ENCODE measurements at regions not wholly inside any gene's neighbourhood (a gene's known extent, or its start where the extent isn't known, plus 50 kb on each side); places are given as distances from the start of the nearest gene placed in this dataset.
"Not testable (repeated sequence)": the region's sequence is repeated elsewhere in the genome, so short reads cannot be mapped to it uniquely, and the experiment has no call there.

DNA sequence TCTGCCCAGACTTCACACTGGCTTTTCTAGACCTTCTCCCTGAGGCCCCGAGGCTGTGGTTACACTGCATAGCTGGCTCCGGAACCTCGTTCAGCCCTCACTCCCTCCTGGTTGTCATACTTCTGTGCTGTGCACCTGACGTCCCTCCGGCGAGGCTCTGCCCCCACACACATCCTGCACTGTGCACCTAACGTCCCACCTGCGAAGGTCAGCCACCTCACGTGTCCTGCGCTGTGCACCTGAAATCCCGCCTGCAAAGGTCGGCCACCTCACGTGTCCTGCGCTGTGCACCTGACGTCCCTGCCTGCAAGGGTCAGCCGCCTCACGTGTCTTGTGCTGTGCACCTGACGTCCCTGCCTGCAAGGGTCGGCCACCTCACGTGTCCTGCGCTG lies 111.0 kb upstream of the FRMD1 start:
- Mint-ChIP-seq H3K4me3 (no peak overlapping the region), H3K4me1 (no peaks in the 10 kb centered on the region), H3K9me3 (peaks cover 2% of the 10 kb centered on the region), H3K27me3 (no peaks in the 10 kb centered on the region), H3K36me3 (ENCODE audit: low read depth) (no peaks in the 10 kb centered on the region), H3K27ac (no peak overlapping the region)
- DNase-seq = no peak
- ChIA-PET CTCF (no interaction called here), POLR2A (no interaction called here)

GRCh38 chr6:168189200-168190013 lies 110.4 kb upstream of the FRMD1 start:
- Mint-ChIP-seq H3K27me3 (no peaks in the 10 kb centered on the region), H3K36me3 (ENCODE audit: low read depth) (no peaks in the 10 kb centered on the region), H3K4me1 (no peaks in the 10 kb centered on the region), H3K4me3 (no peak overlapping the region), H3K9me3 (peaks cover 2% of the 10 kb centered on the region), H3K27ac (no peak overlapping the region)
- DNase-seq = no peak
- CTCF ChIA-PET = interaction anchor here (0.5 to 1.7 kb wide), 2 partner anchors 17 to 68 kb away, joined by 3 to 4 read pairs; no protein-coding TSS in a partner anchor
- POLR2A ChIA-PET = no interaction called here

GRCh38 chr6:168188369-168189199 lies 109.6 kb upstream of the FRMD1 start:
- ChIA-PET POLR2A (no interaction called here), CTCF (interaction anchor here (0.5 to 1.7 kb wide), 2 partner anchors 16 to 67 kb away, joined by 3 to 4 read pairs; no protein-coding TSS in a partner anchor)
- Mint-ChIP-seq H3K4me1 (no peaks in the 10 kb centered on the region), H3K9me3 (peaks cover 2% of the 10 kb centered on the region), H3K27me3 (no peaks in the 10 kb centered on the region), H3K36me3 (ENCODE audit: low read depth) (no peaks in the 10 kb centered on the region), H3K4me3 (no peak overlapping the region), H3K27ac (no peak overlapping the region)
- no peak for DNase-seq

DNA sequence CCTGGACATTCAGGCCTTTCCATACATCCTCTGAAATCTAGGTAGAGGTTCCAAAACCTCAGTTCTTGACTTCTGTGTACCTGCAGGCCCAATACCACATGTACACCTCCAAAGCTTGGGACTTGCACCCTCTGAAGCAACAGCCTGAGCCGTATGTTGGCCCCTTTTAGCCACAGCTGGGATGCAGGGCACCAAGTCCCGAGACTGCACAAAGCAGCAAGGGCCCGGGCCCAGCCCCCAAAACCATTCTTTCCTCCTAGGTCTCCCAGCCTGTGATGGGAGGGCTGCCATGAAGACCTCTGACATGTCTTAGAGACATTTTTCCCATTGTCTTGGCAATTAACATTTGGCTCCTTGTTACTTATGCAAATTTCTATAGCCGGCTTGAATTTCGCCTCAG lies 107.4 kb upstream of the FRMD1 start:
- ChIA-PET POLR2A (no interaction called here), CTCF (no interaction called here)
- no peak for DNase-seq
- Mint-ChIP-seq H3K27ac (no peak overlapping the region), H3K4me1 (no peaks in the 10 kb centered on the region), H3K36me3 (ENCODE audit: low read depth) (no peaks in the 10 kb centered on the region), H3K9me3 (peaks cover 2% of the 10 kb centered on the region), H3K27me3 (no peaks in the 10 kb centered on the region), H3K4me3 (no peak overlapping the region)

- H3K36me3 Mint-ChIP-seq (ENCODE audit: low read depth); CTCF ChIA-PET; H3K27ac Mint-ChIP-seq; H3K4me3 Mint-ChIP-seq; DNase-seq; H3K27me3 Mint-ChIP-seq; H3K4me1 Mint-ChIP-seq; H3K9me3 Mint-ChIP-seq; POLR2A ChIA-PET: not testable (repeated sequence)
These were observed 107.0 kb upstream of the FRMD1 start for GRCh38 chr6:168186018-168186417.

DNA sequence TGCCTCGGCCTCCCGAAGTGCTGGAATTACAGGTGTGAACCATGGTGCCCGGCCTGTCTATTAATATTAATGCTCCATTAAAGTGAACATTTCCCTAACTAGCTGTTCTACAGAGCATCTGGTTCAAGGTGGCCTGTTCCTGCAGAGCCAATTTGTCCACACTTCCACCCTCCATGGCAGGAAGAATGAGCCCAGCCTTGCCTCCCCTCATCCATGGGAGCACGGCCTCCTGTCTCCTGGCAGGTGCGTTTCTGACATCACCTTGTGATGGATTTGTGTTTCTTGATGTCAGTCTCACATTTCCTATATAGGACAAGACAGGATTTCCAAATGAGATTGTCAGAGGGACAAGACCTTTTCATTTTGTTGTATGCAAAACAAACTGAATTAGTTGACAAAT lies 105.7 kb upstream of the FRMD1 start:
- POLR2A ChIA-PET = no interaction called here

GRCh38 chr6:168183613-168183970 lies 104.6 kb upstream of the FRMD1 start:
- DNase-seq = no peak
- Mint-ChIP-seq H3K27me3 (no peaks in the 10 kb centered on the region), H3K36me3 (ENCODE audit: low read depth) (no peaks in the 10 kb centered on the region), H3K4me1 (no peaks in the 10 kb centered on the region), H3K4me3 (no peak overlapping the region), H3K27ac (no peak overlapping the region), H3K9me3 (peaks cover 2% of the 10 kb centered on the region)
- POLR2A ChIA-PET = no interaction called here
- CTCF ChIA-PET = no interaction called here

More for the DNA sequence above, 105.7 kb upstream of the FRMD1 start:
- no peak overlapping the region for H3K4me3 Mint-ChIP-seq
- no peak for DNase-seq
- CTCF ChIA-PET = no interaction called here
- no peaks in the 10 kb centered on the region for H3K4me1 Mint-ChIP-seq
- H3K27me3 Mint-ChIP-seq = no peaks in the 10 kb centered on the region
- H3K36me3 Mint-ChIP-seq (ENCODE audit: low read depth) = no peaks in the 10 kb centered on the region
- H3K27ac Mint-ChIP-seq = no peak overlapping the region
- H3K9me3 Mint-ChIP-seq = peaks cover 2% of the 10 kb centered on the region

DNA sequence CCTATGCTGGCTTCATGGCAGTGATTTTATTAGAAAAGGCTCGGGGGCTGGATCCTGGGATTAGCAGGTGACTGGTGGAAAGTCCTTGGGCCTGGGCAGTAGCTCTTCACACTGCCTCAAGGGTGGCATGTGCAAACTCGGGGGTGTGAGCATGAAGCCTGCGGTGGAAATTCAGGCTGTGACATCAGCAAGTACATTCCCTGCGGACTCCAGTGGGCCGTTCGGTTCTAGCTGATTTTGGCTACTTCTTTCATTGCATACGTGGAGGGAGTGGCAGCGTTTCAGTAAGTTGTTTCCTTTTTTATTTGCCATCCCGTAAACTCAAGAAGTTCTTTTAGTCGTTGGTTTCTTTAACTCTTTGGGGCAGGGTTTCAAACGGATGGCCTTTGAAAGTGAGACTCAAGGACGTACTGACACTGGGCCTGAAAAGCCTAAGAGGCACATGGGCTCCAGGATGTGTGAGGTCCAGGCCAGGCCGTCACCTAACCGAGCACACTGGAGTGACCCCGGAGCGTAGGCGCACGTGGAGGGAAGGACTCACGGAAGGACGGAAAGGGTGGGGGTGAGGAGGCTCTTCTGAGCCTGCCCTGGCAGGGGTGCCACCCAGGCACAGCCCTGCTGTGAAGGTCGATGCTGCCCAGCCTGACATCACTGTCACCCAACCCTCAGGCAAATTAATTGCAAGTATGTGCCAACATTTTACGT lies 104.0 kb upstream of the FRMD1 start:
- Mint-ChIP-seq H3K27me3 (no peaks in the 10 kb centered on the region), H3K9me3 (peaks cover 2% of the 10 kb centered on the region), H3K4me3 (no peak overlapping the region), H3K36me3 (ENCODE audit: low read depth) (no peaks in the 10 kb centered on the region), H3K4me1 (no peaks in the 10 kb centered on the region), H3K27ac (no peak overlapping the region)
- CTCF ChIA-PET = no interaction called here
- POLR2A ChIA-PET = no interaction called here
- no peak for DNase-seq

DNA sequence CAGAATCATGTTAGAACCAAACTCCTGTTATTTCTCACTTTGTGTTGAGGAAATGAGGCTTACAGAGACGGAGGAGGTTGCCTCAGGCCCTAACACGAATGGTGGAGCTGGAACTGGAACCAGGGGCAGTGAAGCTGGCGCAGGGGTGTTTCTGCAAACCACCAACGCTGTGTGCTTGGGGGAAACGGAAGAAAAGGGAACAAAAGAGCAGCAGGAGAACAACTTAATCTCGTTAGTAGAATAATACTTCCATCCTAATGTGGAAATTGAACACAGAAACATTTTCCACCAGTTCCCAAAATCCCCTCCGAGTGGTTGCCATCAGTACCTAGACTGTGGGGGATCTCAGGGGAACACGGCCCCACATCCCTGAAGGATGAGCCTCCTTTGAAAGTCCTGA lies 103.4 kb upstream of the FRMD1 start:
- DNase-seq = no peak
- Mint-ChIP-seq H3K36me3 (ENCODE audit: low read depth) (no peaks in the 10 kb centered on the region), H3K27me3 (no peaks in the 10 kb centered on the region), H3K27ac (no peak overlapping the region), H3K4me1 (no peaks in the 10 kb centered on the region), H3K9me3 (peaks cover 2% of the 10 kb centered on the region), H3K4me3 (no peak overlapping the region)
- POLR2A ChIA-PET = no interaction called here
- CTCF ChIA-PET = no interaction called here

- POLR2A ChIA-PET = no interaction called here
- peaks cover 2% of the 10 kb centered on the region for H3K9me3 Mint-ChIP-seq
- H3K27me3 Mint-ChIP-seq = no peaks in the 10 kb centered on the region
- H3K36me3 Mint-ChIP-seq (ENCODE audit: low read depth) = no peaks in the 10 kb centered on the region
- no peak for DNase-seq
- no peaks in the 10 kb centered on the region for H3K4me1 Mint-ChIP-seq
- H3K27ac Mint-ChIP-seq = no peak overlapping the region
- H3K4me3 Mint-ChIP-seq = no peak overlapping the region
- CTCF ChIA-PET = no interaction called here
These were observed 102.9 kb upstream of the FRMD1 start for GRCh38 chr6:168181876-168182275.

- Mint-ChIP-seq H3K4me3 (no peak overlapping the region), H3K27ac (no peak overlapping the region), H3K27me3 (no peaks in the 10 kb centered on the region), H3K4me1 (no peaks in the 10 kb centered on the region), H3K9me3 (no peaks in the 10 kb centered on the region), H3K36me3 (ENCODE audit: low read depth) (no peaks in the 10 kb centered on the region)
- no peak for DNase-seq
- CTCF ChIA-PET = no interaction called here
- POLR2A ChIA-PET = no interaction called here
These were observed 102.3 kb upstream of the FRMD1 start for GRCh38 chr6:168181316-168181715.

GRCh38 chr6:168180548-168181011 lies 101.6 kb upstream of the FRMD1 start:
- Mint-ChIP-seq H3K27me3 (no peaks in the 10 kb centered on the region), H3K4me3 (no peak overlapping the region), H3K9me3 (no peaks in the 10 kb centered on the region), H3K36me3 (ENCODE audit: low read depth) (no peaks in the 10 kb centered on the region), H3K4me1 (no peaks in the 10 kb centered on the region), H3K27ac (no peak overlapping the region)
- CTCF ChIA-PET = no interaction called here
- POLR2A ChIA-PET = no interaction called here
- no peak for DNase-seq

- no peaks in the 10 kb centered on the region for H3K9me3 Mint-ChIP-seq
- POLR2A ChIA-PET = no interaction called here
- H3K27ac Mint-ChIP-seq = no peak overlapping the region
- no peaks in the 10 kb centered on the region for H3K4me1 Mint-ChIP-seq
- no peak overlapping the region for H3K4me3 Mint-ChIP-seq
- CTCF ChIA-PET = no interaction called here
- H3K36me3 Mint-ChIP-seq (ENCODE audit: low read depth) = no peaks in the 10 kb centered on the region
- no peak for DNase-seq
- no peaks in the 10 kb centered on the region for H3K27me3 Mint-ChIP-seq
These were observed 100.8 kb upstream of the FRMD1 start for GRCh38 chr6:168179702-168180382.
